ENCODE measurements at regions not wholly inside any gene's neighbourhood (a gene's known extent, or its start where the extent isn't known, plus 50 kb on each side); places are given as distances from the start of the nearest gene placed in this dataset.

DNA sequence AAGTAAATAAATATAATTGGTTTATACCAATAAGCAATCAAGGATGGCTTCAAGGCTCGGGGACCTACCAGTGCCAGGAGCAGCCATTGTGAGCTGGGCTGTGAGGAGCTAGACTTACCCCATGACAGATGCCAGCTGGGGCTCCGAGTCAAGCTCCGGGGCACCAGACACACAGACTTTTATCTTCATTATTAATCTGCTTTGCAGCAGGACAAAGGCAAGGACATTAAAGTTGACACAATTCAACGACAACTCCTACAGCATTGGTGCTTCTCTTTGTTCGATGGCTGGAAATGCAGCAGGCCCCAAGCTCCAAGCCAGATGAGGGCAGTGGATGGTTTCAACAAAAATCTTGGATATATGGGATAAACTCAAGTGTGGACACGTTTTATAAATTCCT lies 68.3 kb downstream of the CD24 start:
- Histone ChIP-seq H3K27ac (ENCODE audit: control insufficient read depth, insufficient read depth) (no peak overlapping the region), H3K27me3 (replicated peaks in 1 of 2; ENCODE audit: control insufficient read depth in 2 of 2, insufficient read depth in 2 of 2, low read length in 1 of 2) (no peaks in the 10 kb centered on the region), H3K36me3 (ENCODE audit: control insufficient read depth in 2 of 2, insufficient read depth in 2 of 2, low read length in 1 of 2) (no peaks in the 10 kb centered on the region), H4K20me1 (ENCODE audit: control insufficient read depth, insufficient read depth) (no peaks in the 10 kb centered on the region), H2AFZ (ENCODE audit: control insufficient read depth, low read depth, low read length) (no peak overlapping the region), H3K9ac (ENCODE audit: control insufficient read depth, insufficient read depth, low read length) (no peak overlapping the region), H3K4me2 (ENCODE audit: control insufficient read depth, insufficient read depth) (no peak overlapping the region), H3K79me2 (ENCODE audit: control insufficient read depth, insufficient read depth, low read length) (no peaks in the 10 kb centered on the region), H3K4me3 (no peak overlapping the region), H3K4me1 (ENCODE audit: control insufficient read depth, insufficient read depth, low read length) (no peaks in the 10 kb centered on the region), H3K9me3 (replicated peaks; ENCODE audit: control insufficient read depth, insufficient read depth, low read length) (no peaks in the 10 kb centered on the region; the same call in 2 of the 3 replicates)
- intact Hi-C loops (cut with micrococcal nuclease; ENCODE audit: unreplicated experiment) = no loop called here
- TF ChIP-seq HCFC1 (IDR thresholded peaks at IDR 0.05; ENCODE audit: low read length) (no peak), SIX5 (IDR thresholded peaks at IDR 0.05; ENCODE audit: low read depth, low read length, severe bottlenecking) (no peak), NFXL1 (IDR thresholded peaks at IDR 0.05; ENCODE audit: borderline replicate concordance) (no peak), ZNF384 (IDR thresholded peaks at IDR 0.05; ENCODE audit: borderline replicate concordance, low read depth, low read length) (no peak), CHD4 (IDR thresholded peaks at IDR 0.05) (no peak), POLR2AphosphoS2 (IDR thresholded peaks at IDR 0.05; ENCODE audit: low read depth, low read length) (no peak), GABPA (IDR thresholded peaks at IDR 0.05; ENCODE audit: low read depth) (no peak), LARP7 (IDR thresholded peaks at IDR 0.05) (no peak), PML (IDR thresholded peaks at IDR 0.05; ENCODE audit: low read length) (no peak)
- TF ChIP-seq, protein P1, sequence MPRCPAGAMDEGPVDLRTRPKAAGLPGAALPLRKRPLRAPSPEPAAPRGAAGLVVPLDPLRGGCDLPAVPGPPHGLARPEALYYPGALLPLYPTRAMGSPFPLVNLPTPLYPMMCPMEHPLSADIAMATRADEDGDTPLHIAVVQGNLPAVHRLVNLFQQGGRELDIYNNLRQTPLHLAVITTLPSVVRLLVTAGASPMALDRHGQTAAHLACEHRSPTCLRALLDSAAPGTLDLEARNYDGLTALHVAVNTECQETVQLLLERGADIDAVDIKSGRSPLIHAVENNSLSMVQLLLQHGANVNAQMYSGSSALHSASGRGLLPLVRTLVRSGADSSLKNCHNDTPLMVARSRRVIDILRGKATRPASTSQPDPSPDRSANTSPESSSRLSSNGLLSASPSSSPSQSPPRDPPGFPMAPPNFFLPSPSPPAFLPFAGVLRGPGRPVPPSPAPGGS (IDR thresholded peaks at IDR 0.05; ENCODE audit: borderline replicate concordance, insufficient read depth, low read depth, low read length, poor library complexity, severe bottlenecking) = no peak
- TF ChIP-seq, protein P2, sequence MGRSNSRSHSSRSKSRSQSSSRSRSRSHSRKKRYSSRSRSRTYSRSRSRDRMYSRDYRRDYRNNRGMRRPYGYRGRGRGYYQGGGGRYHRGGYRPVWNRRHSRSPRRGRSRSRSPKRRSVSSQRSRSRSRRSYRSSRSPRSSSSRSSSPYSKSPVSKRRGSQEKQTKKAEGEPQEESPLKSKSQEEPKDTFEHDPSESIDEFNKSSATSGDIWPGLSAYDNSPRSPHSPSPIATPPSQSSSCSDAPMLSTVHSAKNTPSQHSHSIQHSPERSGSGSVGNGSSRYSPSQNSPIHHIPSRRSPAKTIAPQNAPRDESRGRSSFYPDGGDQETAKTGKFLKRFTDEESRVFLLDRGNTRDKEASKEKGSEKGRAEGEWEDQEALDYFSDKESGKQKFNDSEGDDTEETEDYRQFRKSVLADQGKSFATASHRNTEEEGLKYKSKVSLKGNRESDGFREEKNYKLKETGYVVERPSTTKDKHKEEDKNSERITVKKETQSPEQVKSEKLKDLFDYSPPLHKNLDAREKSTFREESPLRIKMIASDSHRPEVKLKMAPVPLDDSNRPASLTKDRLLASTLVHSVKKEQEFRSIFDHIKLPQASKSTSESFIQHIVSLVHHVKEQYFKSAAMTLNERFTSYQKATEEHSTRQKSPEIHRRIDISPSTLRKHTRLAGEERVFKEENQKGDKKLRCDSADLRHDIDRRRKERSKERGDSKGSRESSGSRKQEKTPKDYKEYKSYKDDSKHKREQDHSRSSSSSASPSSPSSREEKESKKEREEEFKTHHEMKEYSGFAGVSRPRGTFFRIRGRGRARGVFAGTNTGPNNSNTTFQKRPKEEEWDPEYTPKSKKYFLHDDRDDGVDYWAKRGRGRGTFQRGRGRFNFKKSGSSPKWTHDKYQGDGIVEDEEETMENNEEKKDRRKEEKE (IDR thresholded peaks at IDR 0.05) = no peak
- ChIA-PET RAD21 (ENCODE audit: unreplicated experiment) (no interaction called here), CTCF (no interaction called here), SMC1A (ENCODE audit: uncharacterized antibody, unreplicated experiment) (no interaction called here), POLR2A (no interaction called here)
- no peak for ATAC-seq
- no peak for DNase-seq (ENCODE audit: low read depth, low spot score)
- BruUV-seq (replicated peaks) = no TSS peak
- WGBS (ENCODE audit: insufficient coverage, insufficient replicate concordance, low lambda C conversion rate, missing lambda C conversion rate) = 44% methylated on average over 6 of the region's 6 CpGs
- in situ Hi-C loops (cut with MboI) = no loop called here
- FAIRE-seq = no peak
